GM21381 (cell line): ENCODE measurements at regions not wholly inside any gene's neighbourhood (a gene's known extent, or its start where the extent isn't known, plus 50 kb on each side); places are given as distances from the start of the nearest gene placed in this dataset.

Experiments
- ATAC-seq: cut with Tn5 transposase; IDR thresholded peaks from one replicate; pipeline ENCODE4 v1.9.1; 2021; ENCODE audit warnings: mild to moderate bottlenecking, moderate library complexity; ENCODE audit not compliant: unreplicated experiment

DNA sequence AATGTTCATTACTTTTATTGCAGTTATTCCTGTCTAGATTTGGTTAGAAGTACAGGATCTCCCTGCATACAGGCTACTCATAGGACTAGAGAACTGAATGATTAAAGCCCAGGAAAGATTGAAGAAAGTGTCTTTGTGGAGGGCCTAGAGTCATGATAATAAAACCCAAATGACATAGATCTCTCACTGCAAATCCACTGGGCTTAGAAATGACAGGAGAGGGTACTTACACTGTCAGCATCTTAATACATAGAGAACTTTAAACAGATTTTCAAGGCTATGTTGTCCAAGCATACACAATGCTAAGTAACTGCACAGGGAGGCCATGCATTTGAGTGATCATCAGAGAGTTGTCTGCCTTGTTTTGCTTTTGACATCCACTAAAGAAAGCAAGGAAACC is 383.8 kb upstream of the MAP3K7 start:
- ATAC-seq = no peak

GRCh38 chr6:90967471-90967870 is 380.6 kb upstream of the MAP3K7 start:
- no peak for ATAC-seq

DNA sequence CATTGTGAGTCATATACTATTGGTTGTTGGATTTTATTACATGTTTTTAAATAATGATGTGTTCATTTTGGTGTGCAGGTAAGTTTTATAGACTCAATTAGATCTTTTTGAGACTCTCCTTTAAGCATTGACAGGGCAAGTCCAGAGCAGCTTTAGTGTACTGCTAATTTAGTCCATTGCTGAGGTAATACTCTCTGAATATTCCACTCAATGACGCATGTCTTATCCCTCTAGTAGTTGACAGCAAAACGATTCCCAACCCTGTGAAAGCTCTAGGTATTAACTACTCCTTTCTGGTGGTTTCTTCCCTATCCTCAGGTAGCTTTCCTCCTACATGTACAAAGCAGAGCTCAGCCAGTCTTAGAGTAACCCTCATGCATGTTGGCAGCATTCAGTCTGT is 373.5 kb upstream of the MAP3K7 start:
- ATAC-seq = no peak

- ATAC-seq = no peak
These were observed 368.4 kb upstream of the MAP3K7 start for GRCh38 chr6:90955246-90955645.

DNA sequence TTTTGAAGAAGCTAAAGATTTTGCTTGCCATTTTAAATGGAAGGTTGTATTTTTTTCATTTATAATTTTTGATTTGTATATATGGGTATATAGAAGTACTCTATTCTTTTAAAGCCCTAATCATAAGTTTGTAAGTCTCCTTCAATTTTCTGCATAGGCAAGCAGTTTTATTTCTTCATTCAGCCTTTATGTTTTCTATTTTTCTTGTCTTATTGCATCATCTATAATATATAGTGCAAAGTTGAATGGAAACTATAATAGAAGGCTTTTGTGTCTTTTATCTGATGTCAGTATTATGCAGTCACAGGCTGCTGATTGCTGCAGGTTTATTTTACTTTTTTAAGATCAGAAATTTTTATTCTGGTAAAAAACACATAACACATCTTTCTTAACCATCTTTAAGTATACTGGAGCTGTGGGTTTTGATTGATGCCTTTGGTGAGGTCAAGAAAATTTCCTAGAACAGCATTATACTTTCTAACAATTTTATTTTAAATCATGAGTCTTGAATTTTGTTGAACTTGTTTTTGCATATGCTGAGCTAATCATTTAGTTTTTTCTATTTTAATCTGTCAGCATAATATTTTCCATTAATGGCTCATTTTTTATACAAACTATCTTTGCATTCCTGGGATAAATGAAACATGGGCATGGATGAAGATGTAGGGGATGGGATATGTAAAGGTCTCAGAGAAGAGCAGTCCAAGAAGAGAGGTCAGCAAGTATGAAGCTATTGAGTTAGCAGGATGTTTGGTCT is 366.7 kb upstream of the MAP3K7 start:
- ATAC-seq = no peak

DNA sequence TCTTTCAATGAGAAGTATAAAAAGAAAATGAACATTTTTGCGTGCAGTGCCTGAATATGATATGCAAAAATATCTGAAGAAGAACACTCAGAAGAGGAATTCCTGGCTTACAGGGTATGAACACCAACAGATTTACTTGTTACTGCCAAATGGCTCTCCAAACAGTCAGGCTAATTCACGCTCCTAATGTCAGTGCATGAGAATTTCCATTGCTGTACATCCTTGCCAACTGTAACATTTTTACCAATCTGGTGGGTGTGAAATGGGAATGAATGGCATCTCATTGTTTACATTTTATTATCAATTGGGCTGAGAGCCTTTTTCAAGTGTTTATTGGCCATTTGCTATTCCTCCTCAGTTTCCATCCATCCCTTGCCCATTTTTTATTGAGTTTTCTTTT is 365.3 kb upstream of the MAP3K7 start:
- no peak for ATAC-seq

GRCh38 chr6:90948540-90948939 is 361.7 kb upstream of the MAP3K7 start:
- ATAC-seq = no peak

GRCh38 chr6:90947184-90948064 is 360.6 kb upstream of the MAP3K7 start:
- no peak for ATAC-seq

GRCh38 chr6:90941885-90942284 is 355.0 kb upstream of the MAP3K7 start:
- ATAC-seq = no peak

- peak; percentile 89 for ATAC-seq
These were observed 354.1 kb upstream of the MAP3K7 start for GRCh38 chr6:90940812-90941481.

- no peak for ATAC-seq
These were observed 353.0 kb upstream of the MAP3K7 start for GRCh38 chr6:90939906-90940305.

DNA sequence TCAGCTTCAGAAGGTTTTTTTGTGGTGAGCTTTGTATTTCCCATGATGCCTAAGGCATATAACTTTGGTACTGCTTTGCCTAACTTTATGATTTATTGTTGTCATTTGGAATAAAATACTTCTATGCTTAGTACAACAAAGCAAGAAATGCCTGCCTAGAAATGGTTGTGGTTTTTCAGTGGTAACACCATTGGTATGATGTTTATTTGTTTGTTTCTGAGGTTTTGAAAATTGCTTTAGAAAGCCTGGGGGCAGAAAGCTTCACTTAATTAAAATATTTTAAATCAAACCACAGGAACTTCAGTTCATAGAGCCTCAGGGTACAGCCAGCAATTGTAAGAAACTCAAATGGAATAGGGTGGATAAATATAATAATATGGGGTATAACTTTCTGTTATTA is 351.2 kb upstream of the MAP3K7 start:
- ATAC-seq = no peak

DNA sequence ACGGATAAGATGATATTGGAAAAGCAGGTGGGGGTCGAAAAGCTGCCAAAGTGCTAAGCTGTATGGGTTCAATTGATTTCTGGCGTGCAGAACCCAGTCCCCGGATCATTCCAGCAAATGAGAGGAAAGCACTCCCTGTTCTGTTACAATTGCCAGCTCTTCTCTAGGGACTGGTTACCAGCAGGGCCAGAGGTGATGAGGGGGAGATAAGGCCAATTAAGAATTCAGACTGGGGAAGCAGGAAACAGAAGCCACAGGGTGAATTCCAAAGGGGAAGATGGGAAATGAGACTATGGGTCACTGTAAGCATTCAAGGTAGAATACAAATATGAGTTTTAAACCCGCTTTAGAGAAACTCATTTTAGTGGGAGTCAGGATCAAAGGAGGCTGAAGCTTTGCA is 349.4 kb upstream of the MAP3K7 start:
- ATAC-seq = no peak

GRCh38 chr6:90934966-90935365 is 348.1 kb upstream of the MAP3K7 start:
- ATAC-seq = no peak

GRCh38 chr6:90934081-90934480 is 347.2 kb upstream of the MAP3K7 start:
- no peak for ATAC-seq

GRCh38 chr6:90932351-90932750 is 345.5 kb upstream of the MAP3K7 start:
- no peak for ATAC-seq

GRCh38 chr6:90928051-90928450 is 341.2 kb upstream of the MAP3K7 start:
- ATAC-seq = no peak

DNA sequence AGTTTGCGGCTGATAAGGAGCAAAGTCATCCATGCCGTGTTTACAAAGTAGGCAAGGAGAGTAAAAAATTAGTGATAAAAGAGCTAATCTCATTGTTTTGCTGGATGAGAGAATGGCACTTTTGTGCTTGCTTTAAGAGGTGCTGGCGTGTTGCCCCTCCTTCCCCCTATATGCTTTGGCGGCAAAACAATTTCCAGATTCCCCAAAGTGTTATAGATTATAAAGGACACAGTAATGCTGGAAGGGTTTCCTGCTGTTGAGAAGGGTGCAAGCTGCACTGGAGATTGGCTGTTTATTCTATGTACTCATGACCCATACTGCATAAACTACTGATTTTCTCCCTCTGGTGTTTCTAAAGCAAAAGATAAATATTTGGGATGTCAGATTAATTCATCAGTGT is 338.9 kb upstream of the MAP3K7 start:
- no peak for ATAC-seq

DNA sequence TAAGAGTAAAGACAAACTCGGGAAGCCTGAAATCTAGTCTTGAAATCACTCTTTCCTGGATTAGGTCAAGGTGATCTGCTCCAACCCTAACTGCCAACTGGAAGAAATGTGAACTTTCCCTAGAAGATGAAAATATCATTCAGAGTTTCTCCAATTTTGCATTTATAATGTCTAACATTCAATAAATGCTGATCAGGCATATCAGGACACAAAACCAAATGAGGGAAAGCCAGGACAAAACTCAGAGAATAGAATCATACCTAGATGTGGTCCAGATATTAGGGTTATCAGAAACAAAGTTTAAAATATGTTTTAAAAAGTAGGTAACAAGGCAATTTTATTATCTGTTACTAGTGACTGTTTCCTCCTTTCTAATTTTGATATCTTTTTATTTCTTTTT is 335.5 kb upstream of the MAP3K7 start:
- no peak for ATAC-seq

DNA sequence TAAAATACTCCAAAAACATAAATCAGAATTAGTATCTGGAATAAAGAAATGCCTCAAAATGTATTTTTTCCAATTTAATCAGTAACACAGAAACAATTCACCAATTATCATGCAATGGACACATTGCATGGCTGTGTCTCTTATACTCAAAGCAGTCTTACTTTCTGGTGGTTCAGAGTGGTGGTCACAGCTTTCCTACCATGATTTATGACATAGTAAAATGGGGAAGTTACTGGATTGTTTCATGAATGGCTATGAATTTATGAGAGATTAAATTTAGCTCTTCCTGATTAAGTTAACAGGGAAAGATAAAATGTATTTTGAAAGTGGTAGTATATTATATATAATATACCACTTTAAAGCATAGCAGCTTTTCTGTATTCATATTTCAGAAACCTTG is 331.5 kb upstream of the MAP3K7 start:
- no peak for ATAC-seq

DNA sequence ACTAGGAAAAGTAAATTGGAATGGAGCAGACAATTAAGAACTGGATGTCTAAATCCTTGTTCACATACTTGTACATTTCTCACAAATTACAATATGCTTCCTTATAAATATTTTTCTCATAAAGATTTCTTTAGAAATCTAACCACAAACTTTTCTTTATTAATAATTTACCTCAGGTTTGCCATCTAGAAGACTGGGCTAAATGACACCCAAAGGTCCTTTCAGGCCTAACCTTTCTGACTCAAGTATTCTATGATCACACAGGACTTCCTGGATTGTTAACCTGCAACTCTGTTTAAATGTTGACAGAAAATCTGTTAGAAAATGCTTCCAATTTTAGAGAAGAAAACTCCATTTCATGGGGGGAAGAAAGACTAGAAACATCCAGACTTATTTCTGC is 330.5 kb upstream of the MAP3K7 start:
- ATAC-seq = no peak

DNA sequence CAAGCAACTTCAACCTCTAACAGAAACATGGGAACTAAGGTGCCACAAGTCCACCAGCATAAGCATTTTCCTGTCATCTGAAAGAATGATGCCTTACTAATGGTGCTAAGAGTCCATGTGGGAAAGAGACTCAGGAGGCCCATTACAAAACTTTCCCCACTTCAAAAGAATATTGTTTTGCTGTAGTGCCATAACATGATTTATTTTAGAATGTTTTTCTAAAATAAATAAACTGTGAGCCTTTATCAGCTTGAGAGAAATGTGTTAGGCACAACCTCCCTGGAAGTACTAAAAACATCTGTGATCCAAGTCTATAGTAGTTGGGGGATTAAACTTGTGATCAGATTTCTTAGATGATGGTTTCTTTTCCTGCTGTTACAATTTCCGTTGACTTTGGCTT is 330.1 kb upstream of the MAP3K7 start:
- ATAC-seq = no peak
